SK-N-SH treated with all-trans-retinoic acid at 6 μM for 48 hours (cell line): ENCODE measurements at regions not wholly inside any gene's neighbourhood (a gene's known extent, or its start where the extent isn't known, plus 50 kb on each side); places are given as distances from the start of the nearest gene placed in this dataset.

ENCODE experiments used
- ARNTL ChIP-seq: fragments of 450-650 bp; formaldehyde crosslinking; IDR thresholded peaks from 2 replicates; pipeline ENCODE4 v1.5.0; 2020; ENCODE audit warnings: low read depth, mild to moderate bottlenecking, moderate library complexity, borderline replicate concordance
- ESRRG ChIP-seq: fragments of 250-450 bp; sonication (Bioruptor Pico); IDR thresholded peaks from 2 replicates; pipeline ENCODE4 v1.6.1; 2021; ENCODE audit warnings: mild to moderate bottlenecking
- GLIS3 ChIP-seq: fragments of 250-450 bp; sonication (Bioruptor Pico); IDR thresholded peaks from 2 replicates; pipeline ENCODE4 v1.5.0; 2020; ENCODE audit warnings: mild to moderate bottlenecking, moderate library complexity
- OSR1 ChIP-seq: fragments of 250-450 bp; sonication (Bioruptor Pico); IDR thresholded peaks from 2 replicates; pipeline ENCODE4 v1.8.0; 2022; ENCODE audit warnings: moderate library complexity, mild to moderate bottlenecking, inconsistent platforms
- PPARA ChIP-seq: fragments of 250-450 bp; sonication (Bioruptor Pico); IDR thresholded peaks from 2 replicates; pipeline ENCODE4 v1.5.0; 2020; ENCODE audit warnings: mild to moderate bottlenecking, borderline replicate concordance
- RARB ChIP-seq: fragments of 250-450 bp; sonication (Bioruptor Pico); IDR thresholded peaks from 2 replicates; pipeline ENCODE4 v1.8.0; 2021; ENCODE audit warnings: mild to moderate bottlenecking, moderate library complexity
- TCF4 ChIP-seq: fragments of 250-450 bp; sonication (Bioruptor Pico); IDR thresholded peaks from 2 replicates; pipeline ENCODE4 v1.8.0; 2021; ENCODE audit warnings: mild to moderate bottlenecking, moderate library complexity, borderline replicate concordance
- TOX ChIP-seq: fragments of 250-450 bp; sonication (Bioruptor Pico); IDR thresholded peaks from 2 replicates; pipeline ENCODE4 v1.8.0; 2021; ENCODE audit warnings: mild to moderate bottlenecking, moderate library complexity, borderline replicate concordance
- ZFP3 ChIP-seq: fragments of 250-450 bp; sonication (Bioruptor Pico); IDR thresholded peaks from 2 replicates; pipeline ENCODE4 v1.5.0; 2020; ENCODE audit warnings: mild to moderate bottlenecking, moderate library complexity
- ZFP30 ChIP-seq: fragments of 450-650 bp; formaldehyde crosslinking; IDR thresholded peaks from 2 replicates; pipeline ENCODE4 v1.5.0; 2022; ENCODE audit warnings: mild to moderate bottlenecking, moderate library complexity
- ZNF565 ChIP-seq: fragments of 450-650 bp; formaldehyde crosslinking; conservative IDR thresholded peaks from 2 replicates; pipeline ENCODE4 v1.5.0; 2020; ENCODE audit warnings: low read depth, mild to moderate bottlenecking, moderate library complexity
- ZNF8 ChIP-seq: fragments of 450-650 bp; formaldehyde crosslinking; IDR thresholded peaks from 2 replicates; pipeline ENCODE4 v1.5.0; 2020; ENCODE audit warnings: mild to moderate bottlenecking, moderate library complexity

GRCh38 chr5:60285910-60286309 is 392.4 kb upstream of the PDE4D start:
- TF ChIP-seq ZFP30 (CRISPR knock-in tag), result no peak
- TF ChIP-seq ZFP3 (CRISPR knock-in tag), result no peak
- TF ChIP-seq RARB (CRISPR knock-in tag), result no peak
- no peak for TF ChIP-seq OSR1 (CRISPR knock-in tag)
- TF ChIP-seq TOX, result no peak
- no peak for TF ChIP-seq ZNF565 (CRISPR knock-in tag)
- TF ChIP-seq GLIS3, result no peak
- no peak for TF ChIP-seq ARNTL
- no peak for TF ChIP-seq TCF4 (CRISPR knock-in tag)
- TF ChIP-seq ESRRG (CRISPR knock-in tag), result no peak
- no peak for TF ChIP-seq PPARA
- TF ChIP-seq ZNF8, result no peak
